Endothelial cell of umbilical vein (primary cell): ENCODE measurements at regions not wholly inside any gene's neighbourhood (a gene's known extent, or its start where the extent isn't known, plus 50 kb on each side); places are given as distances from the start of the nearest gene placed in this dataset.

Source experiments
- BruUV-seq: library from RNA; stranded (reverse); fragments of 400-500 nt; replicated peaks from 2 replicates; lab custom pipeline; 2021; lab: Mats Ljungman, UMichigan
- CTCF ChIA-PET: fragments of 300-600, 350-600 bp; sonication (Branson Sonifier 250); formaldehyde crosslinking; loops from one replicate; lab custom pipeline; 2021; ENCODE audit warnings: antibody characterized with exemption, inconsistent platforms; lab: Charles Lee
- POLR2A ChIA-PET: fragments of 300-600, 350-600 bp; sonication (Branson Sonifier 250); formaldehyde crosslinking; loops from one replicate; lab custom pipeline; 2021; ENCODE audit warnings: antibody characterized with exemption, inconsistent platforms; lab: Charles Lee
- DNase-seq: peaks from one replicate; pipeline ENCODE4 v3.0.0-alpha.2; 2011; ENCODE audit warnings: low read depth, low spot score
- FAIRE-seq: peaks from 2 replicates; lab custom pipeline; 2011; peaks lifted over from hg19 to GRCh38; lab: Jason Lieb, UNC
- H2AFZ ChIP-seq: 2 replicates; pipeline ENCODE4 v1.6.0; 2012; ENCODE audit warnings: low read depth, low read length, control low read depth, inconsistent platforms
- H3K27ac ChIP-seq: 2 replicates; pipeline ENCODE4 v1.5.1; 2011; ENCODE audit warnings: low read depth, mild to moderate bottlenecking, control low read depth, low read length, moderate library complexity; ENCODE audit not compliant: insufficient read depth
- H3K27me3 ChIP-seq, 2 experiments: 2 replicates each; pipeline versions ENCODE4 v1.6.0 to v1.6.1; 2011; ENCODE audit warnings: low read length in 2 of 2, mixed read lengths in 1 of 2; ENCODE audit not compliant: control insufficient read depth in 2 of 2, insufficient read depth in 2 of 2
- H3K36me3 ChIP-seq, 2 experiments: 2 replicates in 1 of 2; 3 replicates in 1 of 2; pipeline ENCODE4 v1.5.1; 2011; ENCODE audit warnings: low read length in 2 of 2, mild to moderate bottlenecking in 1 of 2, moderate library complexity in 1 of 2; ENCODE audit not compliant: control insufficient read depth in 2 of 2, insufficient read depth in 2 of 2; ENCODE audit errors: extremely low read depth in 1 of 2
- H3K4me1 ChIP-seq: 3 replicates; pipeline ENCODE4 v1.5.1; 2011; ENCODE audit warnings: mild to moderate bottlenecking, low read length; ENCODE audit not compliant: control insufficient read depth, insufficient read depth; ENCODE audit errors: extremely low read depth
- H3K4me2 ChIP-seq: 2 replicates; pipeline ENCODE4 v1.6.1; 2011; ENCODE audit warnings: low read length, control low read depth, mixed read lengths; ENCODE audit not compliant: insufficient read depth
- H3K4me3 ChIP-seq, 3 experiments: fragments of 200-600 bp in 1 of 3; sonication (generic), shearing (Covaris generic) in 1 of 3; replicated peaks in 1 of 3; 2 replicates each; pipeline ENCODE4 v1.5.1; 2011 to 2016; ENCODE audit warnings: control low read depth in 3 of 3, low read length in 3 of 3, mild to moderate bottlenecking in 2 of 3, inconsistent platforms in 1 of 3, low read depth in 1 of 3, moderate library complexity in 1 of 3; ENCODE audit not compliant: insufficient read depth in 1 of 3
- H3K79me2 ChIP-seq: 2 replicates; pipeline ENCODE4 v1.6.0; 2012; ENCODE audit warnings: low read length, inconsistent platforms; ENCODE audit not compliant: control insufficient read depth, insufficient read depth
- H3K9ac ChIP-seq: replicated peaks from 2 replicates; pipeline ENCODE3; 2011; ENCODE audit warnings: low read length, control low read depth; ENCODE audit not compliant: insufficient read depth; ENCODE audit errors: extremely low read depth
- H3K9me1 ChIP-seq: replicated peaks from 3 replicates; pipeline ENCODE4 v1.6.0; 2011; ENCODE audit warnings: mild to moderate bottlenecking, low read length; ENCODE audit not compliant: control insufficient read depth, insufficient read depth; ENCODE audit errors: extremely low read depth
- H3K9me3 ChIP-seq: replicated peaks from 2 replicates; pipeline ENCODE4 v1.5.1; 2012; ENCODE audit warnings: low read length, inconsistent platforms; ENCODE audit not compliant: control insufficient read depth, insufficient read depth
- H4K20me1 ChIP-seq: replicated peaks from 2 replicates; pipeline ENCODE3; 2011; ENCODE audit warnings: mild to moderate bottlenecking, low read length; ENCODE audit not compliant: control insufficient read depth, insufficient read depth; ENCODE audit errors: extremely low read depth
- CTCF ChIP-seq, 2 donors: IDR thresholded peaks; 1 replicate in 1 of 2; 2 replicates in 1 of 2; pipeline ENCODE4 v1.5.1; 2011; ENCODE audit warnings: low read length in 2 of 2, mild to moderate bottlenecking in 2 of 2, moderate library complexity in 2 of 2, control low read depth in 1 of 2, inconsistent platforms in 1 of 2, low read depth in 1 of 2; ENCODE audit not compliant: insufficient read depth in 1 of 2; ENCODE audit errors: extremely low read depth in 1 of 2
- EZH2 ChIP-seq: IDR thresholded peaks from 2 replicates; pipeline ENCODE4 v1.6.1; 2012; ENCODE audit warnings: borderline replicate concordance, low read depth, mild to moderate bottlenecking, moderate library complexity, low read length, inconsistent platforms; ENCODE audit not compliant: severe bottlenecking
- FOS ChIP-seq: IDR thresholded peaks from 2 replicates; pipeline ENCODE4 v1.6.1; 2011; ENCODE audit warnings: mild to moderate bottlenecking, low read length, moderate library complexity, borderline replicate concordance; ENCODE audit not compliant: insufficient read depth
- GATA2 ChIP-seq: IDR thresholded peaks from 2 replicates; pipeline ENCODE4 v1.7.0; 2011; ENCODE audit warnings: low read depth, mild to moderate bottlenecking, moderate library complexity, mixed read lengths, low read length; ENCODE audit not compliant: insufficient read length, insufficient read depth
- JUN ChIP-seq: IDR thresholded peaks from 2 replicates; pipeline ENCODE4 v1.6.1; 2011; ENCODE audit warnings: borderline replicate concordance, low read depth; ENCODE audit not compliant: insufficient read length, insufficient read depth
- MAX ChIP-seq: IDR thresholded peaks from 2 replicates; pipeline ENCODE4 v1.6.1; 2011; ENCODE audit not compliant: insufficient read depth, insufficient read length
- MYC ChIP-seq: IDR thresholded peaks from one replicate; pipeline ENCODE4 v1.6.1; 2011; ENCODE audit warnings: mild to moderate bottlenecking, low read depth, low read length
- POLR2A ChIP-seq: IDR thresholded peaks from 2 replicates; pipeline ENCODE4 v1.6.1; 2012; ENCODE audit warnings: low read depth, mild to moderate bottlenecking, control low read depth, low read length
- POLR2AphosphoS5 ChIP-seq: IDR thresholded peaks from 2 replicates; pipeline ENCODE4 v1.6.1; 2012; ENCODE audit warnings: low read depth, mild to moderate bottlenecking, control low read depth, low read length, moderate library complexity; ENCODE audit not compliant: insufficient read depth
- dilution Hi-C: fragments of 300-500 bp; cut with MboI; formaldehyde crosslinking; loops from one replicate; pipeline ENCODE4 v1.15.0; 2019; ENCODE audit warnings: low sequenced_read_pairs; ENCODE audit not compliant: extremely low pct_ligation_motif_present
- intact Hi-C: fragments of 100-400 bp; cut with micrococcal nuclease; formaldehyde crosslinking; loops from one replicate; pipeline ENCODE4 v1.10.0; 2022

- Histone ChIP-seq H4K20me1 (no peaks in the 10 kb centered on the region), H3K9ac (no peak overlapping the region), H3K4me1 (no peaks in the 10 kb centered on the region), H3K4me2 (no peak overlapping the region), H3K36me3 (no peaks in the 10 kb centered on the region), H2AFZ (no peak overlapping the region), H3K9me1 (no peaks in the 10 kb centered on the region), H3K27ac (no peak overlapping the region), H3K9me3 (no peaks in the 10 kb centered on the region), H3K27me3 (no peaks in the 10 kb centered on the region), H3K4me3 (no peak overlapping the region), H3K79me2 (no peaks in the 10 kb centered on the region)
- ChIA-PET CTCF (no interaction called here), POLR2A (no interaction called here)
- intact Hi-C loops (no loop called here), dilution Hi-C loops (no loop called here)
- no TSS peak for BruUV-seq
- TF ChIP-seq MYC (no peak), MAX (no peak), POLR2A (no peak), GATA2 (no peak), JUN (no peak), EZH2 (no peak), POLR2AphosphoS5 (no peak), FOS (no peak), CTCF (IDR thresholded peaks at IDR 0.05; ENCODE audit: extremely low read depth in 1 of 2, insufficient read depth in 1 of 2, low read depth in 1 of 2, low read length in 2 of 2) (no peak)
- FAIRE-seq (no peak), DNase-seq (no peak)
Measured at GRCh38 chr3:73863546-73864079, 238.9 kb upstream of the PDZRN3 start.
